Activated CD8-positive, alpha-beta T cell treated with anti-CD3 and anti-CD28 coated beads, Interleukin-2, amount 10 ng/mL, durations not matched to agents 7 days and 5 days (primary cell): ENCODE measurements at regions not wholly inside any gene's neighbourhood (a gene's known extent, or its start where the extent isn't known, plus 50 kb on each side); places are given as distances from the start of the nearest gene placed in this dataset.
"Not testable (repeated sequence)": the region's sequence is repeated elsewhere in the genome, so short reads cannot be mapped to it uniquely, and the experiment has no call there.

Experiments used
- ATAC-seq: fragments of 150-1000 bp; cut with Tn5 transposase; one replicate; pipeline ENCODE4 v1.10.0; 2021; ENCODE audit warnings: moderate library complexity
- CTCF ChIA-PET: fragments of 350-600 bp; sonication (Branson Sonifier 250); formaldehyde crosslinking; loops from one replicate; lab custom pipeline; 2021; ENCODE audit warnings: antibody characterized with exemption; lab: Charles Lee
- POLR2A ChIA-PET: fragments of 350-600 bp; sonication (Branson Sonifier 250); formaldehyde crosslinking; loops from one replicate; lab custom pipeline; 2021; ENCODE audit warnings: antibody characterized with exemption; lab: Charles Lee
- DNase-seq: peaks from one replicate; pipeline ENCODE4 v3.0.0-alpha.2; 2020
- H3K27ac Mint-ChIP-seq: one replicate; pipeline ENCODE4 v1.8.0; 2021; ENCODE audit warnings: mild to moderate bottlenecking, mixed read lengths
- H3K27me3 Mint-ChIP-seq: one replicate; pipeline ENCODE4 v1.8.0; 2021; ENCODE audit warnings: low read depth, mixed read lengths
- H3K36me3 Mint-ChIP-seq: one replicate; pipeline ENCODE4 v1.8.0; 2021; ENCODE audit warnings: low read depth, mixed read lengths
- H3K4me1 Mint-ChIP-seq: one replicate; pipeline ENCODE4 v1.8.0; 2021; ENCODE audit warnings: low read depth, mixed read lengths
- H3K4me3 Mint-ChIP-seq: one replicate; pipeline ENCODE4 v1.8.0; 2021; ENCODE audit warnings: mild to moderate bottlenecking, mixed read lengths
- H3K9me3 Mint-ChIP-seq: one replicate; pipeline ENCODE4 v1.8.0; 2022; ENCODE audit warnings: mixed read lengths; ENCODE audit not compliant: insufficient read depth

DNA sequence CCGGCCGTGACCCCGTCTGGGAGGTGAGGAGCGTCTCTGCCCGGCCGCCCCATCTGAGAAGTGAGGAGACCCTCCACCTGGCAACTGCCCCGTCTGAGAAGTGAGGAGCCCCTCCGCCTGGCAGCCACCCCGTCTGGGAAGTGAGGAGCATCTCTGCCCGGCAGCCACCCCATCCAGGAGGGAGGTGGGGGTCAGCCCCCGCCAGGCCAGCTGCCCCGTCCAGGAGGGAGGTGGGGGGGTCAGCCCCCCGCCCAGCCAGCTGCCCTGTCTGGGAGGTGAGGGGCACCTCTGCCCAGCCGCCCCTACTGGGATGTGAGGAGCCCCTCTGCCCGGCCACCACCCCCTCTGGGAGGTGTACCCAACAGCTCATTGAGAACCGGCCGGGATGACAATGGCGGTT, 428.7 kb downstream of the LTN1 start:
- H3K27me3 Mint-ChIP-seq, DNase-seq, CTCF ChIA-PET, H3K27ac Mint-ChIP-seq, ATAC-seq, POLR2A ChIA-PET, H3K4me3 Mint-ChIP-seq, H3K9me3 Mint-ChIP-seq, H3K36me3 Mint-ChIP-seq: not testable (repeated sequence)
- H3K4me1 Mint-ChIP-seq = peaks cover 18% of the 10 kb centered on the region

DNA sequence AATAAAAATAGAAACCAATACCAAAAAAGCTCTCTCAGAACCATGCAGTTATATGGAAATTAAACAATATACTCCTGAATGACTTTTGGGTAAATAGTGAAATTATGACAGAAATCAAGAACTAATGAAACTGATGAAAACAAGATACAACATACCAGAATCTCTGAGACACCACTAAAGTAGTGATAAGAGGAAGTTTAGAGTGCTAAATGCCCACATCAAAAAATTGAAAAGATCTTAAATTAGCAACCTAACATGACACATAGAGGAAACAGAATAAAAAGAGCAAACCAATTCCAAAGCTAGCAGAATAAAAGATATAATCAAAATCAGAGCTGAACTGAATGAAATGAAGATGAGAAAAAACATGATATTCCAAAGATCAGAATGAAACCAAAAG, 430.9 kb downstream of the LTN1 start:
- Mint-ChIP-seq H3K9me3 (peaks cover 8% of the 10 kb centered on the region), H3K27me3 (no peaks in the 10 kb centered on the region), H3K4me3 (no peak overlapping the region), H3K36me3 (peaks cover 8% of the 10 kb centered on the region), H3K27ac (no peak overlapping the region), H3K4me1 (peaks cover 18% of the 10 kb centered on the region)
- DNase-seq (no peak), ATAC-seq (no peak)
- ChIA-PET POLR2A (no interaction called here), CTCF (no interaction called here)

DNA sequence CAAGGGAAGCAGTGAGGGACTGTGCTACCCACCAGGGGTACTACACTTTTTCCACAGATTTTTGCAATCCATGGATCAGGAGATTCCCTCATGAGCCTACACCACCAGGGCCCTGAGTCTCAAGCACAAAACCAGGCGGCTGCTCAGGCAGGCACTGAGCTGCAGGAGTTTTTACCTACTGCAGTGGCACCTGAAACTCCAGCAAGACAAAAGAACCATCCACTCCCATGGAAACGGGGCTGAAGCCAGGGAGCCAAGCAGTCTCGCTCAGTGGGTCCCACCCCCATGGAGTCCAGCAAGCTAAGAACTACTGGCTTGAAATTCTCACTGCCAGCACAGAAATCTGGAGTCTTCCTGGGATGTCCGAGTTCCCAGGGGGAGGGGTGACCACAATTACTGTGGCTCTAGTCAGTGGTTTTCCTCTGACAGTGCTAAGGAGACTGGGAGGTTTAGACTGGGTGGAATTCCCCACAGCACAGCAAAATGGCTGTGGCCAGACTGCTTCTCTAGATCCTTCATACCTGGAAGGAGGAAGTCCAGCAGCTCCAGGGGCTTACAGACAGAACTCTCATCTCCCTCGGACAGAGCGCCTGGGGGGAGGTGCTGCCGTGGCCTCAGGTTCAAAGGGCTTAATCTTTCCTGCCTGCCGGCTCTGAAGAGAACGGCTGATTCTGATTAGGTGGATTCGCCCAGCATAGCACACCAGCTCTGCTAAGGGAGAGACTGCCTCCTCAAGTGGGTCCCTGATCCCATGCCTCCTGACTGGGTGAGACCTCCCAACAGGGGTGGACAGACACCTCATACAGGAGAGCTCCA, 437.8 kb downstream of the LTN1 start:
- H3K36me3 Mint-ChIP-seq = peaks cover 3% of the 10 kb centered on the region
- POLR2A ChIA-PET = no interaction called here
- no peak for DNase-seq
- no peaks in the 10 kb centered on the region for H3K9me3 Mint-ChIP-seq
- no peak overlapping the region for H3K4me3 Mint-ChIP-seq
- H3K4me1 Mint-ChIP-seq = no peaks in the 10 kb centered on the region
- CTCF ChIA-PET = no interaction called here
- ATAC-seq = no peak
- H3K27me3 Mint-ChIP-seq = no peaks in the 10 kb centered on the region
- no peak overlapping the region for H3K27ac Mint-ChIP-seq

DNA sequence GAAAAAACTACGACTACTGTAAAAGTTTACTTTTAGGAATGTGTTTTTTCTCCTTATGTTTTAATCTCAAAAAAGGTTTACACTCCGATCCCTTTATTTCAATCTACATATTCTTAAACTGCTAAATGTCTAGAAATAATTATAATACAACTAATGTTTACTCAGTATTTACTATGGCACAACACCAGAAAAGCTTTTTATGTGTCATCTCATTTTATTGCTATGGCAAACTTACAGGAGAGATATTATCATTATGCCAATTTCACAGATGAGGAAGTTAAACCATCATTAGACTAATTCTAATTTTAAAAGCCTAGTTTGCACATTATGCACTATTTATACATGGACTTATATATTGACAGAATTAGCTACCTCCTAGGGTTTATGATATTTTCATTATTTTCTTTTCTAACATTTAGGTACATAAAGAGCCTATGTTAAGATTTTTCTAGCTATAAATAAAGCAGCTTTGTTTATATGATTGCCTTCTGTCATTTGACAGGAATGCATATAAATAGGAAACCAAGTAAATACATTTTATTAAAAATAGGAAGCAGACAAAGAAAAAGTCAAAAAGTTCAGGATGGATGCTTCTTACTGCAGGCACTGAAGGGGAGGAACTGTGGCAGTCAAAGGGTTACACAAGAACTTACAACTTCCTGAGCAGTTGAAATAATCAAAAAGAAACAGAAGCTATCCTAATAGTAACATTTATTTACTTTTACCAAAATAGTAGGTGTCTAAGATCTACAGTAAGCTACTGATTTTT, 442.4 kb downstream of the LTN1 start:
- ChIA-PET POLR2A (no interaction called here), CTCF (interaction anchor here (0.7 to 1.1 kb wide), 2 partner anchors 23 to 195 kb away, joined by 3 read pairs; no protein-coding TSS in a partner anchor)
- no peak overlapping the region for H3K27ac Mint-ChIP-seq
- H3K4me3 Mint-ChIP-seq = no peak overlapping the region
- no peaks in the 10 kb centered on the region for H3K27me3 Mint-ChIP-seq
- no peaks in the 10 kb centered on the region for H3K36me3 Mint-ChIP-seq
- H3K4me1 Mint-ChIP-seq = no peaks in the 10 kb centered on the region
- DNase-seq = no peak
- H3K9me3 Mint-ChIP-seq = no peaks in the 10 kb centered on the region
- ATAC-seq = no peak

DNA sequence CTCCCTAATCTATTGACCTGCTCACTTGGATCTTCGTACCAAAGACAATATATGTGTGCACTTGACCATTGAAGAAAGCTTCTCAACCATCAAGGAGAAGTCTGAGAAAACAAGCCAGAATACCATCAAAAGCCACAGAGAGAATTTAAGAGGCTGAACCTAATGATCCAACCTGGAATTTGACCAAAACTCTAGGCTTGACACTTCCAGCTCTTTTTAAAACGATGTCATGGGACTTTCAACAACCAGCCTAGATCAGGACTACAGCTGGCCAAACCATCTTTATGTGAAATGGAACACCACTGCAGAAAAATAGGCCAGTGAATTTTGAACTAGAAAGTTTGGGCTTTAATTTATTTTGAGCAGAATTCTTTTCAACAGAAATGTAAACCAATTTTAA, 444.4 kb downstream of the LTN1 start:
- no peak overlapping the region for H3K27ac Mint-ChIP-seq
- H3K4me1 Mint-ChIP-seq = no peaks in the 10 kb centered on the region
- H3K4me3 Mint-ChIP-seq = no peak overlapping the region
- DNase-seq (no peak), ATAC-seq (no peak)
- H3K36me3 Mint-ChIP-seq = no peaks in the 10 kb centered on the region
- CTCF ChIA-PET = no interaction called here
- H3K27me3 Mint-ChIP-seq = no peaks in the 10 kb centered on the region
- H3K9me3 Mint-ChIP-seq = no peaks in the 10 kb centered on the region
- POLR2A ChIA-PET = no interaction called here

DNA sequence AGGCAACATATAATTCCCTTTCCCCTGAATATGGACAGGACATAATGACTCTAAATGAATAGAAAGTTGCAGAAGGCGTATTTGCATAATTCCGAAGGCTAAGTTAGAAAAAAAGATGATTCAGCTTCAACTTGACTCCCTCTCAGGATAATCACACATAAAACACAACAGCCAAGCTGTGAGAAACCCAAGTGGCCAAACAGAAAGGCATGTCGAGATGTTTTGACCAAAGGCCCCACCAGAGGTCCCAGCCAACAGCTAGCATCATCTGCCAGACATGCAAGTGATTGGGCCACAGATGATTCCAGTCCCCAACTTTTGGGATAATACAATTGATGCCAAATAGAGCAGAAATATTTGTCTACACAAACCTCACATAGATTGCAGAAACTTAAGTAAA, 444.9 kb downstream of the LTN1 start:
- DNase-seq (no peak), ATAC-seq (no peak)
- CTCF ChIA-PET = no interaction called here
- H3K27me3 Mint-ChIP-seq = no peaks in the 10 kb centered on the region
- POLR2A ChIA-PET = no interaction called here
- H3K4me3 Mint-ChIP-seq = no peak overlapping the region
- no peaks in the 10 kb centered on the region for H3K9me3 Mint-ChIP-seq
- H3K4me1 Mint-ChIP-seq = no peaks in the 10 kb centered on the region
- no peaks in the 10 kb centered on the region for H3K36me3 Mint-ChIP-seq
- no peak overlapping the region for H3K27ac Mint-ChIP-seq

DNA sequence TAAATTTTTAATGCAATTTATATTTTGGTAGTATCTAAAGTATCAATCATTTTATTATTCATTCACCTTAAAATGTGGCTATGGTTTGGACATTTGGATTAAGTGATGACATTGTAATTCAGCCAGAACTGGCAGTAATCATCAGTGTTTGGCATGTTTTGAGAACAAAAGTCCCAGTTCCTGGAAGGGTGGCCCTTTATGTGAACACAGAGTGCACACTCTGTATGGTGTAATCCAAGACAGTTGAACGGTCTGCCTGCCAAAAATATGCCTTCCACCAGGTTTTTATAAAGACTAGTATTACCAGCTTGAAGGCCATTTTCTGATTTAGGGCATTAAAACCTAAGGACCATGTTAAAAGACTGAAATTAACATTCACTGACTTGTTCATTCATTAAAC, 448.7 kb downstream of the LTN1 start:
- Mint-ChIP-seq H3K4me3 (no peak overlapping the region), H3K27ac (no peak overlapping the region), H3K36me3 (no peaks in the 10 kb centered on the region), H3K9me3 (no peaks in the 10 kb centered on the region), H3K27me3 (no peaks in the 10 kb centered on the region), H3K4me1 (no peaks in the 10 kb centered on the region)
- DNase-seq (no peak), ATAC-seq (no peak)
- ChIA-PET POLR2A (no interaction called here), CTCF (no interaction called here)

DNA sequence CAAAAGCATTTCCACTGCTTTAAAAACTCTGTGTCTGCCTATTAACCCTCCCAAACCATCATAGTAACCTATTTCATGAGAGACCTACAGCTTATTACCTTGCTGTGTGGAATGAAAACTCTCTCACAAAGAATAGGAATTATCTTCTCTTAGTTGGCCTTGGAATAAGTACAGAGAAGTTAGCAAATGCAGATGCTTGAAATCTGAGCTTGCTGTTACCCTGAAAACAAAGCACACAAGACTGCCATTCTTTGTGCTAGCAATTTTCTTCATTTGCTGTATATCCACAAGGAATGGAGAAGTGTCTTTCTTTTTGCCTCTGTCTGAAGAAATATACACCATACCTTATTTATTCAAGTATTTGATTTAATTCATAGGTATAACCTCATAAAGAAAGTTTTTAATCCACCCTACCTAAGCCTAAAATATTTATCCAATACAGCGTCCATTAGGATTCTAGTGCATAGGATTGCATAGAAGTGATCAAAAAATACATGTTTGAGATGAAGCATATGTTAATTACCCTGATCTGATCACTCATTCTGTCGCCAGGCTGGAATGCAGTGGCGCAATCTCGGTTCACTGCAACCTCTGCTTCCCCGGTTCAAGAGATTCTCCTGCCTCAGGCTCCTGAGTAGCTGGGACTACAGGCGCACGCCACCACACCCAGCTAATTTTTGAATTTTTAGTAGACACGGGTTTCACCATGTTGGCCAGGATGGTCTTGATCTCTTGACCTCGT, 451.1 kb downstream of the LTN1 start:
- no peak for DNase-seq
- Mint-ChIP-seq H3K36me3 (no peaks in the 10 kb centered on the region), H3K4me1 (no peaks in the 10 kb centered on the region), H3K27me3 (no peaks in the 10 kb centered on the region), H3K27ac (no peak overlapping the region), H3K4me3 (no peak overlapping the region), H3K9me3 (no peaks in the 10 kb centered on the region)
- ChIA-PET POLR2A (no interaction called here), CTCF (no interaction called here)
- no peak for ATAC-seq

DNA sequence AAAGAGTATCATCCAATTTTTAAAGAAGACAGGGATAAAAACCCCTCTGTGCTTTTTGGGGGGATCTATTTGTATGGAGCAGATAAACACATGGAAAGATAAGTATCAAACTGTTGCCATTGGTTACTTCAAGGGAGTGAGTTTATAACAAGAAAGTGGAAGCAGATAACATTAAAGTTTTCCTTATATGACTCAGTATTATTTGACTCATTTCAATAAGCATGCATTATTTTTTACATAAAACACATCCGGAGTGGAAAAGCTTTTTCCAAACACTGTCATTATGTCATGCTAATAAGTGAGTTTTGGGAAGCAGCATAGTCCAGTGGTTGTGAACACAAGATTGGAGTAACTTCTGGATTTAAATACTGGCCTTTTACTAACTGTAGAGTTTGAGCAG, 452.2 kb downstream of the LTN1 start:
- Mint-ChIP-seq H3K4me3 (no peak overlapping the region), H3K4me1 (no peaks in the 10 kb centered on the region), H3K36me3 (no peaks in the 10 kb centered on the region), H3K27me3 (no peaks in the 10 kb centered on the region), H3K9me3 (no peaks in the 10 kb centered on the region), H3K27ac (no peak overlapping the region)
- ChIA-PET POLR2A (no interaction called here), CTCF (interaction anchor here (1.6 kb wide), 1 partner anchor 204 kb away, joined by 3 read pairs; no protein-coding TSS in a partner anchor)
- DNase-seq (no peak), ATAC-seq (no peak)

DNA sequence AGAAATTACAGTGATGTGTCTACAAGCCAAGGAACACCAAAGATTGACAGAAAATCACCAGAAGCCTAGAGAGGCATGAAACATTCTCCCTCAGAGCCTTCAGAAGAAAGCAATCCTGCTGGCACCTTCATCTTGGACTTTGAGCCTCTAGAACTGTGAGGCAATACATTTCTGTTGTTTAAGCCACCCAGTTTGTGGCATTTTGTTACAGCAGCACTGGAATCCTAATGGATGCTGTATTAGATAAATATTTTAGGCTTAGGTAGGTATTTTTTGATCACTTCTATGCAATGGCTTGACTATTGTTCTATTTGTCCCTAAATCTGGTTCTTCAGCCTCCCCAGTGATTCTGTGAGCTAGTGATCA, 453.1 kb downstream of the LTN1 start:
- CTCF ChIA-PET = interaction anchor here (1.6 kb wide), 1 partner anchor 205 kb away, joined by 3 read pairs; no protein-coding TSS in a partner anchor
- ATAC-seq = no peak

DNA sequence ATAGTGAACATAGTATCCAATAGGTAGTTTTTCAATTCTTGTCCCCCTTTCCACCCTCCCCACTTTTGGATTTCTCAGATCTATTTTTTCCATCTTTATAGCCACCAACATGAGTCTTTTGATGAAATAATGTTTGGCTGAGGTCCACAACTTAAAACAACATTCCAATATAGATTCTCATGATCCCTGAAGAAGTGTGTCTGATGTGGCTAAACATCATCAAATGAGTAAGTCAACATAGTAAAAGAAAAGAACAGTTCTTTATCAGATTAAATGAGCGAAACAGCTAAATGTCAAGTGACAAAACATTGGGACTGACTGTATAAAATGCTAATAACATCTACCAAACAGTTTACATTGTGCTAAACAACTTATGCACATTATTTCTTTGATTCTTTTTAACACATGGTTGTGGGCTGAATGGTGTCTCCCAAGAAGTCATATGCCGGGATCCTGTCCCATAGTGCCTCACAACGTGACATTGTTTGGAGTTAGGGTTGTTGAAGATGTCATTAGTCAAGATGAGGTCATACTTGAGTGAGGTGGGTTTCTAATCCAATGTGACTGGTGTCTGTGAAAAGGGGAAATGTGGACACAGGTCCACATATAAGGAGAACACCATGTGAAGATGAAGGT, 453.6 kb downstream of the LTN1 start:
- ATAC-seq (no peak), DNase-seq (no peak)
- H3K4me3 Mint-ChIP-seq = no peak overlapping the region
- H3K9me3 Mint-ChIP-seq = no peaks in the 10 kb centered on the region
- ChIA-PET POLR2A (interaction anchor here (0.6 kb wide), 1 partner anchor 26 kb away, joined by 4 read pairs; no protein-coding TSS in a partner anchor), CTCF (no interaction called here)
- H3K4me1 Mint-ChIP-seq = no peaks in the 10 kb centered on the region
- no peaks in the 10 kb centered on the region for H3K27me3 Mint-ChIP-seq
- H3K27ac Mint-ChIP-seq = no peak overlapping the region
- H3K36me3 Mint-ChIP-seq = no peaks in the 10 kb centered on the region

More for the DNA sequence above, 453.1 kb downstream of the LTN1 start:
- DNase-seq = no peak
- Mint-ChIP-seq H3K27ac (no peak overlapping the region), H3K36me3 (no peaks in the 10 kb centered on the region), H3K27me3 (no peaks in the 10 kb centered on the region), H3K4me3 (no peak overlapping the region), H3K9me3 (no peaks in the 10 kb centered on the region), H3K4me1 (no peaks in the 10 kb centered on the region)
- POLR2A ChIA-PET = interaction anchor here (0.6 kb wide), 2 partner anchors 21 to 26 kb away, joined by 3 to 4 read pairs; no protein-coding TSS in a partner anchor
